ENCODE measurements at regions not wholly inside any gene's neighbourhood (a gene's known extent, or its start where the extent isn't known, plus 50 kb on each side); places are given as distances from the start of the nearest gene placed in this dataset.
"Not testable (repeated sequence)": the region's sequence is repeated elsewhere in the genome, so short reads cannot be mapped to it uniquely, and the experiment has no call there.

- TF ChIP-seq AFF4 (CRISPR knock-in tag; IDR thresholded peaks at IDR 0.05; ENCODE audit: borderline replicate concordance), result no peak
- no peak for TF ChIP-seq GRHL2 (CRISPR knock-in tag; IDR thresholded peaks at IDR 0.05; ENCODE audit: insufficient replicate concordance, severe bottlenecking)
- no peak for TF ChIP-seq ZNF219 (CRISPR knock-in tag; IDR thresholded peaks at IDR 0.05; ENCODE audit: borderline replicate concordance)
- no peak for TF ChIP-seq RELA (CRISPR knock-in tag; IDR thresholded peaks at IDR 0.05; ENCODE audit: borderline replicate concordance)
- TF ChIP-seq IRF2 (CRISPR knock-in tag; IDR thresholded peaks at IDR 0.05; ENCODE audit: borderline replicate concordance, low read depth), result no peak
- no peak for TF ChIP-seq JUN (CRISPR knock-in tag; IDR thresholded peaks at IDR 0.05)
These were observed 356.7 kb downstream of the TMEM167A start (continued) for GRCh38 chr5:82720213-82721086.

GRCh38 chr5:82719368-82719767 lies 357.8 kb downstream of the TMEM167A start:
- Mint-ChIP-seq H3K9me3 (peaks cover 8% of the 10 kb centered on the region), H3K27ac (peak overlapping the region; percentile 96), H3K36me3 (peaks cover 5% of the 10 kb centered on the region), H3K4me3 (no peak overlapping the region), H3K4me1 (peaks cover 12% of the 10 kb centered on the region), H3K27me3 (ENCODE audit: low read depth) (no peaks in the 10 kb centered on the region)
- no peak for TF ChIP-seq JUN (CRISPR knock-in tag; IDR thresholded peaks at IDR 0.05)
- TF ChIP-seq CREB1 (CRISPR knock-in tag; IDR thresholded peaks at IDR 0.05), result no peak
- TF ChIP-seq ZNF532 (CRISPR knock-in tag; IDR thresholded peaks at IDR 0.05; ENCODE audit: borderline replicate concordance), result no peak
- POLR2A ChIA-PET, result no interaction called here
- DNase-seq (ENCODE audit: low spot score) (no peak), ATAC-seq (no peak)
- CTCF ChIA-PET, result no interaction called here

- DNase-seq (ENCODE audit: low spot score) (no peak), ATAC-seq (no peak)
- Mint-ChIP-seq H3K27ac (no peak overlapping the region), H3K4me3 (no peak overlapping the region), H3K36me3 (peaks cover 8% of the 10 kb centered on the region), H3K27me3 (ENCODE audit: low read depth) (no peaks in the 10 kb centered on the region; the same call in 1 of the 2 replicates), H3K4me1 (peaks cover 12% of the 10 kb centered on the region), H3K9me3 (peaks cover 15% of the 10 kb centered on the region)
- TF ChIP-seq ZNF121 (CRISPR knock-in tag; IDR thresholded peaks at IDR 0.05), result no peak
- TF ChIP-seq NFYB (CRISPR knock-in tag; conservative IDR thresholded peaks at IDR 0.05; ENCODE audit: low read depth), result no peak
- TF ChIP-seq ZNF317 (CRISPR knock-in tag; IDR thresholded peaks at IDR 0.05; ENCODE audit: borderline replicate concordance, low read depth), result no peak
- TF ChIP-seq IRF1 (CRISPR knock-in tag; IDR thresholded peaks at IDR 0.05), result no peak
- TF ChIP-seq ZNF232 (CRISPR knock-in tag; IDR thresholded peaks at IDR 0.05), result no peak
- no peak for TF ChIP-seq ETV6 (CRISPR knock-in tag; IDR thresholded peaks at IDR 0.05)
- no peak for TF ChIP-seq SMAD3 (CRISPR knock-in tag; IDR thresholded peaks at IDR 0.05; ENCODE audit: borderline replicate concordance)
- TF ChIP-seq SP1 (CRISPR knock-in tag; conservative IDR thresholded peaks at IDR 0.05), result no peak
- no peak for TF ChIP-seq NFE2L1 (CRISPR knock-in tag; IDR thresholded peaks at IDR 0.05)
- TF ChIP-seq ZNF219 (CRISPR knock-in tag; IDR thresholded peaks at IDR 0.05; ENCODE audit: borderline replicate concordance), result no peak
- no peak for TF ChIP-seq ZNF416 (CRISPR knock-in tag; IDR thresholded peaks at IDR 0.05)
- ChIA-PET POLR2A (no interaction called here), CTCF (no interaction called here)
These were observed 359.5 kb downstream of the TMEM167A start for GRCh38 chr5:82717738-82718137.

GRCh38 chr5:82714732-82715131 lies 362.5 kb downstream of the TMEM167A start:
- peaks cover 15% of the 10 kb centered on the region for H3K9me3 Mint-ChIP-seq
- H3K36me3 Mint-ChIP-seq; DNase-seq (ENCODE audit: low spot score); H3K27me3 Mint-ChIP-seq (ENCODE audit: low read depth); POLR2A ChIA-PET; ATAC-seq; H3K27ac Mint-ChIP-seq; H3K4me3 Mint-ChIP-seq; CTCF ChIA-PET: not testable (repeated sequence)
- peaks cover 13% of the 10 kb centered on the region for H3K4me1 Mint-ChIP-seq
